Ovary (tissue), 7 donors: ENCODE measurements at regions not wholly inside any gene's neighbourhood (a gene's known extent, or its start where the extent isn't known, plus 50 kb on each side); places are given as distances from the start of the nearest gene placed in this dataset.

Experiments used
- DNase-seq, 5 donors: peaks; one replicate each; pipeline ENCODE4 v3.0.0-alpha.2; 2019 to 2020
- H3K27ac ChIP-seq, 2 donors: fragments of 200-600 bp; one replicate each; pipeline versions ENCODE4 v1.5.1 to v1.8.0; 2019 to 2022
- H3K27me3 ChIP-seq: fragments of 200-600 bp; one replicate; pipeline ENCODE4 v1.8.0; 2022
- H3K36me3 ChIP-seq: fragments of 200-600 bp; sonication (generic); one replicate; pipeline ENCODE4 v1.5.1; 2019
- H3K4me1 ChIP-seq: one replicate; pipeline ENCODE4 v1.8.1; 2013; ENCODE audit warnings: mild to moderate bottlenecking, moderate library complexity; ENCODE audit not compliant: insufficient read depth
- H3K4me3 ChIP-seq: fragments of 200-600 bp; sonication (generic); one replicate; pipeline ENCODE4 v1.5.1; 2017
- H3K9me3 ChIP-seq, 2 donors: fragments of 200-600 bp in 1 of 2; sonication (generic) in 1 of 2; one replicate each; pipeline versions ENCODE4 v1.5.1 to v1.8.1; 2013 to 2019; ENCODE audit warnings: mild to moderate bottlenecking in 1 of 2, moderate library complexity in 1 of 2
- EP300 ChIP-seq: sonication (generic); formaldehyde crosslinking; IDR thresholded peaks from one replicate; pipeline ENCODE4 v1.6.1; 2017; ENCODE audit warnings: antibody characterized with exemption
- POLR2A ChIP-seq: fragments of 450-650 bp; IDR thresholded peaks from one replicate; pipeline ENCODE4 v1.6.1; 2017; ENCODE audit warnings: antibody characterized with exemption, mild to moderate bottlenecking, moderate library complexity
- WGBS, 3 donors: extraction: QIAGEN DNeasy Blood & Tissue Kit in 1 of 3; methylation state at CpG; one replicate each; pipeline versions ENCODE4 v1.1.5 to v1.1.7; 2013 to 2017; 5-methylcytosine and 5-hydroxymethylcytosine counted together
- intact Hi-C, 4 donors: fragments of 100-400 bp; cut with DNase I; formaldehyde crosslinking; loops; one replicate each; pipeline versions ENCODE4 v1.11.0 to v1.15.1; 2022 to 2023
- TF ChIP-seq, protein P1 (sequence below), 3 donors: fragments of 450-650 bp in 2 of 3; fragments of 200-600 bp in 1 of 3; IDR thresholded peaks; one replicate each; pipeline versions ENCODE4 v1.5.1 to v1.8.0; 2016 to 2022; ENCODE audit warnings: antibody characterized with exemption in 3 of 3, mild to moderate bottlenecking in 1 of 3
- donor health status: DM: no; HTN: no; CAD: no; lungs with moderate emphysema.
- donor health status: DM: no; HTN: no; CAD: no.
- donor health status: Bipolar disorder and iron deficiency.
- donor health status: DM: no; HTN: no; CAD: no.
- donor health status: DM: yes; HTN: yes; CAD: no.

DNA sequence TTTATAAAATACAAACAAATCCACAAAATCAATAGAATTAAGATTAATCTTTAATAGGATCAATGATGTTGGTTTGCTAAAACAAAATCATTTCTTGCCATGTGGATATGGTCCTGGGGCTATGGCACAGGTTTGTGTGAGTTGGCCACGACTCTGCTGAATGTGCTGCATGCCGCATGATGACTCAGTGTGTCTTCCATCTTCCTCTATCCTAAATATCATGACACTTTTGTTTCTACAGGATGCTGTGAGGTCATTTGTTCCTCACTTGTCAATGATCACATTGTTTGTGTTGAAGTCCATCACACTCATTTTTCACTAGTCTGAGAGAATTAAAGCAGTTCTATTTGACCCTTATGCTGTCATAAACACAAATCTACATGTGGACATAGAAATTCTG, 167.2 kb upstream of the ZBED5 start:
- TF ChIP-seq EP300 (no peak), POLR2A (no peak)
- TF ChIP-seq, protein P1, sequence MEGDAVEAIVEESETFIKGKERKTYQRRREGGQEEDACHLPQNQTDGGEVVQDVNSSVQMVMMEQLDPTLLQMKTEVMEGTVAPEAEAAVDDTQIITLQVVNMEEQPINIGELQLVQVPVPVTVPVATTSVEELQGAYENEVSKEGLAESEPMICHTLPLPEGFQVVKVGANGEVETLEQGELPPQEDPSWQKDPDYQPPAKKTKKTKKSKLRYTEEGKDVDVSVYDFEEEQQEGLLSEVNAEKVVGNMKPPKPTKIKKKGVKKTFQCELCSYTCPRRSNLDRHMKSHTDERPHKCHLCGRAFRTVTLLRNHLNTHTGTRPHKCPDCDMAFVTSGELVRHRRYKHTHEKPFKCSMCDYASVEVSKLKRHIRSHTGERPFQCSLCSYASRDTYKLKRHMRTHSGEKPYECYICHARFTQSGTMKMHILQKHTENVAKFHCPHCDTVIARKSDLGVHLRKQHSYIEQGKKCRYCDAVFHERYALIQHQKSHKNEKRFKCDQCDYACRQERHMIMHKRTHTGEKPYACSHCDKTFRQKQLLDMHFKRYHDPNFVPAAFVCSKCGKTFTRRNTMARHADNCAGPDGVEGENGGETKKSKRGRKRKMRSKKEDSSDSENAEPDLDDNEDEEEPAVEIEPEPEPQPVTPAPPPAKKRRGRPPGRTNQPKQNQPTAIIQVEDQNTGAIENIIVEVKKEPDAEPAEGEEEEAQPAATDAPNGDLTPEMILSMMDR (IDR thresholded peaks at IDR 0.05): no peak
- DNase-seq: no peak
- intact Hi-C loops: loop anchor here in 1 of 4 donors (10.0 kb wide), 1 partner anchor 230 kb away; no protein-coding TSS in a partner anchor
- Histone ChIP-seq H3K9me3 (no peaks in the 10 kb centered on the region), H3K36me3 (no peaks in the 10 kb centered on the region), H3K4me1 (no peaks in the 10 kb centered on the region), H3K27me3 (no peaks in the 10 kb centered on the region), H3K27ac (no peak overlapping the region), H3K4me3 (no peak overlapping the region)
- WGBS, 3 donors: 79 to 87% (median 81%) methylated on average over 2 of the region's 2 CpGs

DNA sequence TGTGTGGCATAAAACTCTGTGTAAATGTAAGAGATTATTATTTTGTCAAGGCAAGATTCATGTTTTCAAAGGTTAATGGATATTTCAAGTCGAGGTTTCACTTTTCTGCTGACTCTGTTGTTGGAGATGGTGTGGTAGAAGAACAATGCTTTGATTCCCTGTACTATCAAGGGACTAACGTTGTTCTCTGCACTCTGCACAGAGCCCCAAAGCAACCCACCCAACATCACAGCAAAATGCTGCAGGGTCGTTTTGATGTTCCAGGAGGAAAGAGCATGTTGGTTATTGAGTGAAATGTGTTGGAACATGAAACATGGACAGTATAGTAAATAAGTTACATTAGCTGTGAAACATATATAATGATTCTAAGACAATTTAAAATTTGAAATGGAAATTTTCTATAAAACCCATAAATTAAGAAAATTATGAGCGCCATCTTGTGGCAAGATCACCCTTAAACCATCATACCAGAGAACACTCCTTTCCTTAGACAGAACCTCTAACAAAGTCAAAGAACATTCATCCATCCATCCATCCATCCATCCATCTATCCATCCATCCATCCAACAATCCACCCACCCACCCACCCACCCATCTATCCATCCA, 164.4 kb upstream of the ZBED5 start:
- Histone ChIP-seq H3K27ac (no peak overlapping the region), H3K4me1 (no peaks in the 10 kb centered on the region), H3K36me3 (no peaks in the 10 kb centered on the region), H3K9me3 (no peaks in the 10 kb centered on the region), H3K27me3 (no peaks in the 10 kb centered on the region), H3K4me3 (no peak overlapping the region)
- no peak for TF ChIP-seq EP300
- TF ChIP-seq, protein P1 (IDR thresholded peaks at IDR 0.05): peak in 2 of 3 donors; percentile 23 to 62
- intact Hi-C loops: loop anchor here (2.0 to 10.0 kb wide), 5 partner anchors 85 to 230 kb away; no protein-coding TSS in a partner anchor
- WGBS, 3 donors: 7 to 11% (median 9%) methylated on average over 4 of the region's 4 CpGs
- DNase-seq: no peak

DNA sequence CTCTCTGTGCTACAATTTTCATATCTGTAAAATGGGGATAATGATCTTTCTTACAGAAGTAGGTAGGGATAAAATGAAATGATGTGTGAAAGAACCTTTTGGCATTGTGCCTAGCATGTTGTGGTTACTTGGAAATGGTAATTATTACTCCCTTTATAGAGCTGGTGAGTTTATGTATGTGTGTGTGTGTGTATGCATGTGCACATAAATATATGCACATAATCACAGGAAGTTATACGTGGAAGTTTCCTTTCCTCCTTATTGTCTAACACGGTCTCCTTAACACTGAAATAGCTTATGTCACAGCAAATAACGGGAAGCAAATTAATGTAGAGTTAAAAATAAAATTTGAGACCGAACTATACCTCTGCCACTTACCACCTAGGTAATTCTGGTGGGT, 163.7 kb upstream of the ZBED5 start:
- TF ChIP-seq POLR2A (no peak), EP300 (no peak)
- TF ChIP-seq, protein P1 (IDR thresholded peaks at IDR 0.05): no peak
- no peaks in the 10 kb centered on the region for H3K27me3 ChIP-seq
- DNase-seq: no peak
- no peak overlapping the region for H3K27ac ChIP-seq
- WGBS, 3 donors: 79 to 83% (median 83%) methylated on average over 4 of the region's 4 CpGs
- H3K9me3 ChIP-seq: no peaks in the 10 kb centered on the region
- H3K36me3 ChIP-seq: no peaks in the 10 kb centered on the region
- intact Hi-C loops: loop anchor here (2.0 to 10.0 kb wide), 5 partner anchors 84 to 229 kb away; no protein-coding TSS in a partner anchor
- H3K4me3 ChIP-seq: no peak overlapping the region
- H3K4me1 ChIP-seq: no peaks in the 10 kb centered on the region

DNA sequence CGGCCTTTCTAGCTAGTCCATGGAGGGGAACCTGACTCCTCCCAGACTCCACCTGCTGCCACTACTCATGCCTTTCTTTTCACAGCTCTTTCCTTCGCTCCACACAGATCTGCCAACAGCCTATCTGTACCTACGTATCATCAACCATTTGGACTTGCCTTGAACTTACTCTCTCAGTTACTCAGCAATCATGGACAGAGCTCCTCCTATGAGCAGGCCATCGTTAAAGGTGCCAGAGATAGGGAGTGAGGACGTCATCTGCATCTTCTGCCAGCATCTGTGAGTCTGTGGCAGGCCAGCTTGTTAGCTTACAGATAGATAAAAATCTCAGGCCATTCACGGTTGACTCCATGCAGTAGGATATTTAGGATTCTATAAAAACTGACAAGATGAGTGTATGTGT, 162.9 kb upstream of the ZBED5 start:
- intact Hi-C loops: loop anchor here (2.0 to 10.0 kb wide), 5 partner anchors 83 to 228 kb away; no protein-coding TSS in a partner anchor
- no peak for DNase-seq
- Histone ChIP-seq H3K27ac (no peak overlapping the region), H3K4me1 (no peaks in the 10 kb centered on the region), H3K36me3 (no peaks in the 10 kb centered on the region), H3K9me3 (no peaks in the 10 kb centered on the region), H3K27me3 (no peaks in the 10 kb centered on the region), H3K4me3 (no peak overlapping the region)
- TF ChIP-seq, protein P1 (IDR thresholded peaks at IDR 0.05): no peak
- no peak for TF ChIP-seq POLR2A
- no peak for TF ChIP-seq EP300
- 31 to 36% (median 35%) methylated on average over 6 of the region's 6 CpGs for WGBS, 3 donors
